ENCODE measurements at regions not wholly inside any gene's neighbourhood (a gene's known extent, or its start where the extent isn't known, plus 50 kb on each side); places are given as distances from the start of the nearest gene placed in this dataset.

DNA sequence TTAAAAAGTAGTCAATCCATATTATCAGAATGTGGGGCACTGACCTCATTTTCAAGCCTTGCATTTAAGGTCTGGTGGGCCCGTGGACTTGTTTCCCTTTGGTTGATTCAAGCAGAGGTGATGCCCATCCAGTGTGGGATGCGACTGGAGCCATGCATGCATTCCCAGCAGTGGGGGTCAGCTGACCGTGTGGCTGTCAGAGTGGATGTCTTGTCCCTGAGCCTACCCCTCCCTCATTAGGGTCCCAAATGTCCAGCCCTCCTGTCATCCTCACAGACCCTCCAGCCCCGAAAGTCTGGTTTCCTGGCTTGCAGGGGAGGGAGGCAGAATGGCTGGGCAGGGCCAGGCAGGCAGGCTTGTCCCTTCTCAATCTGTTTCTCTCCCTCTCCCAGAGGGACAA, 67.3 kb upstream of the SH3RF3 start:
- Histone ChIP-seq H3K27ac (replicated peaks) (no peak overlapping the region), H3K27me3 (ENCODE audit: low read depth) (peaks cover 28% of the 10 kb centered on the region), H3K36me3 (no peaks in the 10 kb centered on the region), H3K9me3 (replicated peaks) (no peaks in the 10 kb centered on the region), H3K4me3 (no peak overlapping the region), H3K4me1 (peaks cover 33% of the 10 kb centered on the region)
- no peak for DNase-seq
- TF ChIP-seq, protein P1, sequence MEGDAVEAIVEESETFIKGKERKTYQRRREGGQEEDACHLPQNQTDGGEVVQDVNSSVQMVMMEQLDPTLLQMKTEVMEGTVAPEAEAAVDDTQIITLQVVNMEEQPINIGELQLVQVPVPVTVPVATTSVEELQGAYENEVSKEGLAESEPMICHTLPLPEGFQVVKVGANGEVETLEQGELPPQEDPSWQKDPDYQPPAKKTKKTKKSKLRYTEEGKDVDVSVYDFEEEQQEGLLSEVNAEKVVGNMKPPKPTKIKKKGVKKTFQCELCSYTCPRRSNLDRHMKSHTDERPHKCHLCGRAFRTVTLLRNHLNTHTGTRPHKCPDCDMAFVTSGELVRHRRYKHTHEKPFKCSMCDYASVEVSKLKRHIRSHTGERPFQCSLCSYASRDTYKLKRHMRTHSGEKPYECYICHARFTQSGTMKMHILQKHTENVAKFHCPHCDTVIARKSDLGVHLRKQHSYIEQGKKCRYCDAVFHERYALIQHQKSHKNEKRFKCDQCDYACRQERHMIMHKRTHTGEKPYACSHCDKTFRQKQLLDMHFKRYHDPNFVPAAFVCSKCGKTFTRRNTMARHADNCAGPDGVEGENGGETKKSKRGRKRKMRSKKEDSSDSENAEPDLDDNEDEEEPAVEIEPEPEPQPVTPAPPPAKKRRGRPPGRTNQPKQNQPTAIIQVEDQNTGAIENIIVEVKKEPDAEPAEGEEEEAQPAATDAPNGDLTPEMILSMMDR (IDR thresholded peaks at IDR 0.05; ENCODE audit: borderline replicate concordance): no peak
- intact Hi-C loops (cut with micrococcal nuclease): no loop called here

DNA sequence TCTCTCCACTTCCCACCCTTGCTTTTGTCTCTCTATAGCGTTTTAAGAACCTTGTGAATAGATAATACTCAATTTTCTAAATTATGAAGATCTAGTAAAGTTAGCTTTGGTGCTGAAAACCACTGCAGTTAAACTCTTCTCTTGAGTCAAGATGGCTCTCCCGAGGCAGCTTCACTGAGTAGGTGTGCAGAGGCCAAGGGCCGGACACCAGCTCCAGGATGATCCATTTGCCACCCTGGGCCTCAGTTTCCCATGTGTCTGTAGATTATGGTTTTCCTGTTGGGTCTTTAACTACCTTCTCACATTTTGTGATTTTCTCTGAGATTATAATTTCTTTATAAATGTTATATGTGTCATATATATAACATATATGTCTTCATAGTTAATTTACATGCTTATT, 68.5 kb upstream of the SH3RF3 start:
- no peak overlapping the region for H3K4me3 ChIP-seq
- intact Hi-C loops (cut with micrococcal nuclease): no loop called here
- H3K27me3 ChIP-seq (ENCODE audit: low read depth): peaks cover 28% of the 10 kb centered on the region
- peaks cover 31% of the 10 kb centered on the region for H3K4me1 ChIP-seq
- H3K36me3 ChIP-seq: no peaks in the 10 kb centered on the region
- DNase-seq: no peak
- no peak overlapping the region for H3K27ac ChIP-seq (replicated peaks)
- TF ChIP-seq, protein P1 (IDR thresholded peaks at IDR 0.05; ENCODE audit: borderline replicate concordance): no peak
- no peaks in the 10 kb centered on the region for H3K9me3 ChIP-seq (replicated peaks)

DNA sequence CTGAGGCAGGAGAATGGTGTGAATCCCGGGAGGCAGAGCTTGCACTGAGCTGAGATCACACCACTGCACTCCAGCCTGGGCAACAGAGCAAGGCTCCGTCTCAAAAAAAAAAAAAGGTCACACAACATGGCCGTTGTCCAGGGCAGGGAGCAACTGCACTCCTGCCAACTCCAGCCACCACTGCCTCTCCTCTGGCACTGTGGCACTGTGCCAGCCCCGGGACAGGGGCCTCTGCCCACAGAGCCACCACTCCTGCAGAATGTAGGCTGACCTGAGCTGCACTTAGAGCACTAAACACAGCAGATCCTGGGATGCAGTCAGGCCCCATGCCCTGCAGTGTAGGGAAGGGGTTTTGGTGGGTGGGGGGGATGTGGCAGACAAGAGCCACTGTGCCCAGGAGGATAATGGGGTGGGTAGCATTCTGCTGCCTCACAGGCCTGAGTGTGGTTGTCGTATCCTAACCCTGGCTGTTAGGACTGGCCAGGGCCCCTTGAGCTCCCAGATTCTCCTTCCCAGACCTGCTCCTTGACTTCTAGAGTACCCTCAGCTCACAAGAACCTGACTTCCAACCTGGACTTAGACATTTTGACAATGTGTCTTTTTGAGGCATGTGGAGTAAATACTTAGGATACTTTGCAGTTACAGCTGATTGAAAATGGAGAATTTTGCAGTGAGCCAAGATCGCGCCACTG, 69.4 kb upstream of the SH3RF3 start:
- H3K36me3 ChIP-seq: no peaks in the 10 kb centered on the region
- peaks cover 28% of the 10 kb centered on the region for H3K27me3 ChIP-seq (ENCODE audit: low read depth)
- TF ChIP-seq, protein P1 (IDR thresholded peaks at IDR 0.05; ENCODE audit: borderline replicate concordance): no peak
- H3K4me3 ChIP-seq: no peak overlapping the region
- intact Hi-C loops (cut with micrococcal nuclease): no loop called here
- peak; percentile 66 for DNase-seq
- H3K9me3 ChIP-seq (replicated peaks): no peaks in the 10 kb centered on the region
- peaks cover 25% of the 10 kb centered on the region for H3K4me1 ChIP-seq
- H3K27ac ChIP-seq (replicated peaks): no peak overlapping the region

- Histone ChIP-seq H3K27ac (replicated peaks) (peak overlapping the region; percentile 58), H3K27me3 (ENCODE audit: low read depth) (peaks cover 28% of the 10 kb centered on the region), H3K9me3 (replicated peaks) (no peaks in the 10 kb centered on the region), H3K36me3 (no peaks in the 10 kb centered on the region), H3K4me3 (no peak overlapping the region), H3K4me1 (peaks cover 25% of the 10 kb centered on the region)
- DNase-seq: no peak
- TF ChIP-seq, protein P1 (IDR thresholded peaks at IDR 0.05; ENCODE audit: borderline replicate concordance): no peak
- intact Hi-C loops (cut with micrococcal nuclease): no loop called here
Observed at GRCh38 chr2:109058802-109059201, 69.8 kb upstream of the EDAR start.

DNA sequence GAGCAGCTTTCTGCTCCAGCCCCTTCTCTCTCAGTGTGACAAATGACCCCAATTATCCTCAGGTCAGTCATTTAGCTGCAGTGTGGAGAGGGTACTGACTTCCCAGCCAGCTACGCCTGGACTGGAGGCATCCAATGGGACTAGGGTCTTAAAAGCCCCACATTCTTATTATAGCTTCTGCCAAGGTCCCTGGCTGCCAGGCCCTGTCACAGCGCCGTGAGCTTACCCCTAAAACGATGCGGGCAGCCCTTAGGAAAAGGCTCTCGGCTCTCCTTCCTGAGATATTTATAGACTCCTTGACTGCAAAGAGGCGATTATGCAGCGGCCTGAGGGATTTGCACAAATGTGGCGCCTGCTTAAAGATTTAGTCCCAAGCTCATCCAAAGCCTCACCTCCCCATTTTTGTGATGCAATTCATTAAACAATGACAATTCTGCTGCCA, 69.2 kb upstream of the EDAR start:
- H3K27me3 ChIP-seq (ENCODE audit: low read depth): peaks cover 23% of the 10 kb centered on the region
- no peaks in the 10 kb centered on the region for H3K36me3 ChIP-seq
- no peaks in the 10 kb centered on the region for H3K9me3 ChIP-seq (replicated peaks)
- DNase-seq: no peak
- intact Hi-C loops (cut with micrococcal nuclease): no loop called here
- peaks cover 25% of the 10 kb centered on the region for H3K4me1 ChIP-seq
- H3K4me3 ChIP-seq: no peak overlapping the region
- H3K27ac ChIP-seq (replicated peaks): peak overlapping the region; percentile 58
- TF ChIP-seq, protein P1 (IDR thresholded peaks at IDR 0.05; ENCODE audit: borderline replicate concordance): no peak
